Uterus (tissue), 2 donors: ENCODE measurements at regions not wholly inside any gene's neighbourhood (a gene's known extent, or its start where the extent isn't known, plus 50 kb on each side); places are given as distances from the start of the nearest gene placed in this dataset.

ENCODE experiments used
- CTCF ChIP-seq, 4 experiments: fragments of 200-600 bp in 2 of 4; fragments of 450-650 bp in 2 of 4; sonication (generic) in 2 of 4; IDR thresholded peaks; one replicate each; pipeline ENCODE4 v1.5.1; 2016 to 2019; ENCODE audit warnings: antibody characterized with exemption in 4 of 4, mild to moderate bottlenecking in 2 of 4, moderate library complexity in 1 of 4
- POLR2A ChIP-seq, 2 donors: fragments of 450-650 bp; IDR thresholded peaks; one replicate each; pipeline ENCODE4 v1.6.1; 2016; ENCODE audit warnings: antibody characterized with exemption in 2 of 2, mild to moderate bottlenecking in 1 of 2, moderate library complexity in 1 of 2

GRCh38 chrX:10787264-10787663 lies 166.9 kb upstream of the MID1 start:
- TF ChIP-seq POLR2A (IDR thresholded peaks at IDR 0.05) (no peak), CTCF (IDR thresholded peaks at IDR 0.05) (no peak)
